ENCODE measurements at regions not wholly inside any gene's neighbourhood (a gene's known extent, or its start where the extent isn't known, plus 50 kb on each side); places are given as distances from the start of the nearest gene placed in this dataset.

- TF ChIP-seq SREBF1 (IDR thresholded peaks at IDR 0.05; ENCODE audit: low read length) (no peak), GATAD2B (conservative IDR thresholded peaks at IDR 0.05; ENCODE audit: low read depth) (no peak), ZNF217 (IDR thresholded peaks at IDR 0.05) (no peak), RUNX3 (IDR thresholded peaks at IDR 0.05; ENCODE audit: low read length) (no peak), POLR2AphosphoS2 (IDR thresholded peaks at IDR 0.05; ENCODE audit: low read depth, low read length) (no peak), KDM1A (IDR thresholded peaks at IDR 0.05; ENCODE audit: borderline replicate concordance) (no peak), SREBF2 (IDR thresholded peaks at IDR 0.05; ENCODE audit: low read length) (no peak), PAX8 (IDR thresholded peaks at IDR 0.05) (no peak), MEF2A (IDR thresholded peaks at IDR 0.05; ENCODE audit: insufficient read depth, low read depth, low read length) (no peak), MYC (IDR thresholded peaks at IDR 0.05; ENCODE audit: insufficient read depth, insufficient read length, insufficient replicate concordance, low read length, severe bottlenecking) (no peak), CEBPB (IDR thresholded peaks at IDR 0.05; ENCODE audit: borderline replicate concordance in 1 of 2, low read depth in 2 of 2, low read length in 2 of 2) (no peak)
- intact Hi-C loops (cut with micrococcal nuclease; ENCODE audit: unreplicated experiment): no loop called here
- BruUV-seq (replicated peaks): no TSS peak
- no peak for ATAC-seq
- no peak overlapping the region for H3K9ac ChIP-seq (ENCODE audit: control insufficient read depth, insufficient read depth, low read length)
- H3K9me3 ChIP-seq (replicated peaks; ENCODE audit: control insufficient read depth, insufficient read depth, low read length): no peaks in the 10 kb centered on the region
- H3K79me2 ChIP-seq (ENCODE audit: control insufficient read depth, insufficient read depth, low read length): no peaks in the 10 kb centered on the region
- H3K27me3 ChIP-seq (replicated peaks in 1 of 2; ENCODE audit: control insufficient read depth in 2 of 2, insufficient read depth in 2 of 2, low read length in 1 of 2): no peaks in the 10 kb centered on the region
- SMC1A ChIA-PET (ENCODE audit: uncharacterized antibody, unreplicated experiment): no interaction called here
- no peak for DNase-seq (ENCODE audit: low read depth, low spot score)
- no peaks in the 10 kb centered on the region for H3K36me3 ChIP-seq (ENCODE audit: control insufficient read depth in 2 of 2, insufficient read depth in 2 of 2, low read length in 1 of 2)
- in situ Hi-C loops (cut with MboI): no loop called here
- CTCF ChIA-PET: interaction anchor here (0.6 to 1.9 kb wide), 2 partner anchors 16 to 18 kb away, joined by 4 to 6 read pairs; no protein-coding TSS in a partner anchor
- no peak overlapping the region for H3K4me2 ChIP-seq (ENCODE audit: control insufficient read depth, insufficient read depth)
- H3K27ac ChIP-seq (ENCODE audit: control insufficient read depth, insufficient read depth): no peak overlapping the region
- no peak for FAIRE-seq
- H3K4me3 ChIP-seq: no peak overlapping the region
- no peak overlapping the region for H2AFZ ChIP-seq (ENCODE audit: control insufficient read depth, low read depth, low read length)
- RAD21 ChIA-PET (ENCODE audit: unreplicated experiment): no interaction called here
- WGBS (ENCODE audit: insufficient coverage, insufficient replicate concordance, low lambda C conversion rate, missing lambda C conversion rate): 5% methylated on average over 6 of the region's 6 CpGs
- POLR2A ChIA-PET: no interaction called here
- no peaks in the 10 kb centered on the region for H4K20me1 ChIP-seq (ENCODE audit: control insufficient read depth, insufficient read depth)
- H3K4me1 ChIP-seq (ENCODE audit: control insufficient read depth, insufficient read depth, low read length): no peaks in the 10 kb centered on the region
Measured at GRCh38 chrX:100494646-100495370, 84.7 kb upstream of the PCDH19 start.

All from GM12878 (cell line).